ENCODE measurements at regions not wholly inside any gene's neighbourhood (a gene's known extent, or its start where the extent isn't known, plus 50 kb on each side); places are given as distances from the start of the nearest gene placed in this dataset.
"Not testable (repeated sequence)": the region's sequence is repeated elsewhere in the genome, so short reads cannot be mapped to it uniquely, and the experiment has no call there.

DNA sequence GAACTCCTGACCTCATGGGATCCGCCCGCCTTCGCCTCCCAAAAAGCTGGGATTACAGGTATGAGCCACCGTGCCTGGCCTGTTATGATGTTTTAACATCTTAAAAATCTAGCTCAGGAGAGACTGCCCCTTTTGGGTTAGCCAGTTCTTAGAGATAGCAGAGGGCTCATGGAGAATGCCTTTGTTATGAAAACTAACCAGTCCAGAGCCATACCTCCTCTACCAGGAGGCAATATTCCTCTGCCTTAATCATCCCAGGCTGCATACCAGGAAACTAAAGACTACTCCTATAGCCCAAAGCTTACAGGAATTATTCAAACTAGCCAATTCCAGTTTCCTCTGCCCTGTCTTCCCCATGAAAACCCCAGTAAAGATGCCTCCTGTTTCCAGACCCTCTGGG, 96.0 kb upstream of the MDM1 start:
- no peak for DNase-seq

DNA sequence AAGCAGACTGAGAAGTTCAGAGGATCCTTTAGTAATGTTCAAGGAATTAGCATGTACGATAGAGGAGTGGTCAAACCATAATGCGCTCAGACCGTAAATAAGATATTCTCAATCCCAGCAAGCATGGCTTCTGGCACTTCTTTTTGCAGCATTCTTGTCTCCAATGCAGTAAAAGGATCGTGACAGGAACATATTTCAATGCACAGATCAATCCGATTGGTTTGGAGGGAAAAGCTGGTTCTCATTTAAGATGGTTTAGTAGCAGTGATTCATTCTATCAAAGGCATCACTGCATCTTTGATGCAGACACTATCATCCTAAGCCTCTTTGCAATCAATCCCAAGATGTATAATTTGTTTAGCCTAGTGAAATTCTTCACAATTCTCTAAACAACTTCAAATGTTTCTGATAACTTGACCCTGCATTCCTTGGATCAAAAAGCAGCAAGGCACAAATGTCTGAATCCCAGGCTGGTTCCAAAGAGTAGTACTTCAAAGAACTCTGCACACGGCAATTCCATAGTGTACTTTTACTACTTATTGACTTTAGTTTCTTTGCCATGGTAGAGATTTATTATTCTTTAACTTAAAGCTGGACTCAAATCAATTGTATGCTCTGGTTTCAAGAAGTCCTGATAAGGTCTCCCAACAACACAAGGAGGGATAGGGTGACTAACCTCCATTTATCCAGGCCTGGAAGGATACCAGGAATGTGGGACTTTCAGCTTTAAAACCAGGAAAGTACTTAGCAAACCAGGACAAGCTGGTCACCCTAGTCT, 96.8 kb upstream of the MDM1 start:
- DNase-seq = no peak

DNA sequence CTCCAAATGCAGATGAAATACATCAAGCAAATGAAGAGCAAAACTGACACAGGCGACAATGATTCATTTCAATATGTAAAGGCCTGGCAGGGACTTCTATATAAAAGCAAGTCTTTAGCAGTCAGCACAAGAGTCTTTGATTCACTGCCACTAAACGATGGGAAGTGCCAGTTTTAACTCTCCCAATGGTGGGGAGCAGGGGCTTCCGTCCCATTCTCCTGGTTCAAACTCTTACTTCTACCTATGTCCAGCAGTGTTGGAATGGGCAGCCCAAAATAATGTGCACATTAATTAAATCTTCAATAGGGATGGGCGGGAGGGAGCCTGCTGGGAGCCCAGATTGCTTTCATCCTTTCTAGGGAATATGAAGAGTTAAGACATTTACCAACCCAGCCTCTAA, 97.5 kb upstream of the MDM1 start:
- no peak for DNase-seq

DNA sequence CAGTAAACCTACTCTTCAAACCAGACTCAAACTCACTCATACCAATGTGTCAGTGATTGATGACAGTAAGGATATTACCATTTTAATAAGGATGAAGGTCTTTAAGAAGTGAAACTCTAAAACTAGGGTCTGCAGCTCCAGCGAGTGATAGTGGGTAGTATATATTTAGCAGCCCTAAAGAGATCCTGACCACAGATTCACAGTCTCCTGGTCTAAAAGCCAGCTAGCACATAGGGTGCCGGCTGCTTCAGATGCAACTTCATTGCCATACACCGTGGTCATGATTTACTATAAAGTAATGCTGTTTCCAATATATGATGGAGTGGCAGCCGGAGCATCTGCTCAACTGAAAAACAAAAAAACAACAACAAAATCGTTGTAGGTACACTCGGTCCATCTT, 99.6 kb upstream of the MDM1 start:
- no peak for DNase-seq

DNA sequence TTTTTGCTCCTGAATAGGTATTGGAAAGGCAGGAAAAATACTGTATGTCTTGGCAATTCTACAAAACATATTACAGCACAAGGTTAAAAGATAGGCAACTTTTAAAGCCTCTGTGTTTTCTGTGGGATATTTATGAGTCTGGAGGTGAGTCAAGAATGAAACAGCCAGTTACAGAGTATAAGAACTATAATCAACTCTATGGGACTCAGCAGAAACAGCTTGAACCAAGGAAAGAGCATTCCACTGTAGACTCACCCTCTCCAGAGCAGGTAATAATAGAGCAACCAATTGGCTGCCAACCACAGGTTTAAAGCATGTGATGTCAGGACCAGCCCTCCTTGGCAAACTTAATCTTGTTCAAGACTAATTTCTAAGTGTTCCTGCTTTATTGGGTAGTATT, 100.5 kb upstream of the MDM1 start:
- no peak for DNase-seq

- no peak for DNase-seq
These were observed 102.5 kb upstream of the MDM1 start for GRCh38 chr12:68434391-68435298.

- no peak for DNase-seq
These were observed 103.1 kb upstream of the MDM1 start for GRCh38 chr12:68435299-68435637.

DNA sequence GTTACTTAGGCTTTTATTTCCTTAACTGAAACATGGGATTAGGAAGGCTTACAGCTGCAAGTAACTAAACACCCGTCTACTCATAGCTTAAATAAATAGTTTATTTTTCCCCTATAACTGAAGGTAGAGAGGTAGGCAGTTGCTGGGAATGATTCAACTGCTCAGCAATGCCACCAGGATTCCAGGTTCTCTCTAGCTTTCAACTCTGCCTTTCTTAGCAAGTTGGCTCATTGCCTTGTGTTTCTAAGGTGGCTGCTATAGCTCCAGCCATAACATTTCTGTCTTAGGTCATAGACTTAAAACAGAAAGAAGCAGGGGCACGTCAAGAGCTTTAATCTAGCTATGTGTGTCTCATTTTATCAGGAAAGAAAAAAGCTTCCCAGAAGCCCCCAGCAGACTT, 103.7 kb upstream of the MDM1 start:
- DNase-seq = no peak

GRCh38 chr12:68438601-68439000, 106.4 kb upstream of the MDM1 start:
- no peak for DNase-seq

GRCh38 chr12:68439368-68440045, 107.3 kb upstream of the MDM1 start:
- DNase-seq = no peak

DNA sequence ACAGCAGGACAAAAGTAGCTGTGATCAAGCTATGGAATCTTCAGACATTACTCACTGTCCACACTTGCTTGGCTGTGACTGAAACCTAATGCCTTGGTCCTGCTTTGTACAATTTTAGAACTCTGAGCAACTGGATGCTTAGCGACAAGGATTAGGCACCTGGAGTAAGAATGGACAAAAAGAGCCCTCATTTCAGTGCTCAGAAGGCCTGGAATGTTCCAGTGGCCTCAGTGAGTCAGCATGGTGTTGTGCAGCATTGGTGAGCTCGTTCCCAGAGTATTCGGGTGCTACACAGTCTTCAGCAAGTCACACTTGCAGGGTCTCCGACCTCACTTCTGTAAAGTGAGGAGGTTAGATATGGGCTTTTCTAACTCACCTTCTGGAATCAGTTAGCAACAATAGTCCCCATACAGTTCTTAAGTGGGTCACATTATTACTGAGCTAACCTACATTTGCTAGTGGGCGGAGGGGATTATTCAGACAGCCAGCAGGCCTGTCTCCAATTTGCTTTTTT, 108.0 kb upstream of the MDM1 start:
- DNase-seq = no peak

DNA sequence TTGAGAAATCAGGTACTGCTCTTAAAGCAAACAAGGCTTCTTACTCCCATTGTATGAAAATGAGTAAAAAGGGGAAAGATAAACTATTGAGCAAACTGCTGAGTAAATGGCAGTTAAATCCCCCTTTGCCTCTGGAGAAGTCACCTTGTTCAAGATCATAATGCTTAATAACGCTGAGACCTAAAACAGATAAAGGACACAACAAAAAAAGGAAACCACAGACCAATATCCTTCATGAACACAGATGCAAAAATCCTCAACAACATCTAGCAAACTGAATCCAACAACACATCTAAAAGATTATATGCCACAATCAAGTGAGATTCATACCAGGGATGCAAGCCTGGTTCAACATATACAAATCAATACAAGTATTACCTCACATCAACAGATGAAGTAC, 109.0 kb upstream of the MDM1 start:
- DNase-seq = no peak

GRCh38 chr12:68442353-68442972, 110.3 kb upstream of the MDM1 start:
- DNase-seq = not testable (repeated sequence)

GRCh38 chr12:68443695-68444094, 111.5 kb upstream of the MDM1 start:
- not testable (repeated sequence) for DNase-seq

GRCh38 chr12:68445824-68446223, 113.7 kb upstream of the MDM1 start:
- no peak for DNase-seq

DNA sequence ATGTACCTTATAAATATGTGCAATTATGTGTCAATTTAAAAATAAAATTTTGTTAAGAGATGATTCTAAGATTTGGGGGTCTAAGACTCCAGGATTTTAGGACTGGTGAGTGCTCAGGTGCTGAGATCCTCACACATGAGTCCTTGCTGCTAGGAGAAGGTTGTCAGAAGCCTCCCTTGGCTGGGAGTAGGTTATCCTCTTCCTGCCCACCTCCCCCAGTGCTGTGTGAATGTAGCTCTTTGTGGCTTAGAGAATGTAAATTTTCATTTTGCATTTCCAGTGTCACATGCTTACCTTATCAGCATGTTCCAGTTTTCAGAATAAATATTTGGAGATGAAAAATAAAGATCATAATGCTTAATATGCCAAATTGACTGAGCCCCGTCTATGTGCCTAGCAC, 114.2 kb upstream of the MDM1 start:
- no peak for DNase-seq

DNA sequence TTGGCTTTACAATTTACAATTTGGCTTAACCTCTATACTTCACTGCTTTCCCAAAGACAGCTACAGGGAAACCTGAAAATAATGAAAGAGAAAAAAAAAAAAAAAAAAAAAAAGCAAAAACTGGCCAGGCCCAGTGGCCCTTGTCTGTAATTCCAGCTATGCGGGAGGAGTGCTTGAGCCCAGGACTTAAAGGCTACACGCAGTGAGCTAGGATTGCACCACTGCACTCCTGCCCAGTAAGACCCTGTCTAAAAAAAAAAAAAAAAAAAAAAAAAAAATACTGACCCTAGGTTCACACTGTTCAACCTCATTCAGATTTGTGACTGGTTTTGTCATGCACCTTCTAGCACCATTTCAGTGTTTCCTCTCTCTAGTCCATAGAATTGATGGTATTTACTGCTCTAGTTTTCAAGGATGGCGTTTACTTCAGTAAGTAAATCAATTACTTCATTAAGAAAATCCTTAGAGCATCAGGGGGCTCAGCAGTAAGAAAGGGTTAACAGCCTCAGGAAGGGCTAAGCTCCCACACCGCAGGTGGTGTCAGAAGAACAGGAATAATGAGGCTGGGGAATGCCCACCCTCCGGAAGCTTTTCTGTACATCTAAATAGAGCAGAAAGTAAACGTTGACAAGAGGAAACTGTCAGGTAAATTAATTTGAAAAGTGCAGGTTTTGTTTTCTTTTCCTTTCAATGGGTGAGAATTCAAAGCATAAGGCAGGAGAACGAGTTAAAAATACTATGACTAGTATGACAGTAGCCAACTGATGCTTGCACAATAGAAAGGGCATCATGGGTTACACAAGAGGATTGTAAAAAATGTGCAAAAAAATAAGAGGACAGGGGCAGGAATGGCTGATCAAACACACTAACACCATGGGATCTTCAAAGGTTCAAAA, 115.0 kb upstream of the MDM1 start:
- no peak for DNase-seq

GRCh38 chr12:68447797-68448260, 115.7 kb upstream of the MDM1 start:
- DNase-seq = no peak

DNA sequence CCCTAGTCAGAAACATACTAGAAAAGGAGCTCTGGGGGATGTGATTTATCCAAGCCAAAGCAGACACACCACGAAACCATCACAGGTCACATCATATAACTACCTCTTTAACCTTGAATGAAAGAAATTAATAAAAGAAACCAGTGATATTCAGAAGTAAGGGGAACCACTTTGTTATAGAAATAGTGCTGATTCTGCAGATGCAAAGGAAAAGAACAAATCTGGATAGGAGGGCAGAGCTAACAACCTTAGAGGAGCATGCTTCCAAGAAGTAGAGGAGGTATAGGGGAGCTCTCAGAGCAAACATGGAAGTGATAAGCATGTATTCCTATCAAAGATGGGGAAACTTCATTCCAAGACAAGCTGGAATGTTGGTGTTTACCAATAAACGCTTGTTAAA, 117.0 kb upstream of the MDM1 start:
- no peak for DNase-seq

GRCh38 chr12:68450947-68451260, 118.7 kb upstream of the MDM1 start:
- DNase-seq = no peak

GRCh38 chr12:68451261-68452077, 119.3 kb upstream of the MDM1 start:
- no peak for DNase-seq

Data from DMS53 (cell line).